Ishikawa (cell line): ENCODE measurements at regions not wholly inside any gene's neighbourhood (a gene's known extent, or its start where the extent isn't known, plus 50 kb on each side); places are given as distances from the start of the nearest gene placed in this dataset.

Experiments used
- CEBPB ChIP-seq: IDR thresholded peaks from 2 replicates; pipeline ENCODE4 v1.6.1; 2012
- MAX ChIP-seq: IDR thresholded peaks from 2 replicates; pipeline ENCODE4 v1.6.1; 2012
- TAF1 ChIP-seq: IDR thresholded peaks from 2 replicates; pipeline ENCODE4 v1.6.1; 2012; ENCODE audit warnings: low read depth, mild to moderate bottlenecking
- TEAD4 ChIP-seq: IDR thresholded peaks from 2 replicates; pipeline ENCODE4 v1.6.1; 2012

- TF ChIP-seq TAF1, result no peak
- TF ChIP-seq MAX, result no peak
- TF ChIP-seq TEAD4, result no peak
- TF ChIP-seq CEBPB, result no peak
Measured at GRCh38 chr2:44077942-44078511, 82.2 kb upstream of the LRPPRC start.
